ENCODE measurements at regions not wholly inside any gene's neighbourhood (a gene's known extent, or its start where the extent isn't known, plus 50 kb on each side); places are given as distances from the start of the nearest gene placed in this dataset.

GRCh38 chr14:34214961-34215360 lies 247.1 kb downstream of the SPTSSA start (continued):
- TF ChIP-seq ZNF532 (CRISPR knock-in tag; IDR thresholded peaks at IDR 0.05; ENCODE audit: borderline replicate concordance) = no peak
- TF ChIP-seq, protein P1, sequence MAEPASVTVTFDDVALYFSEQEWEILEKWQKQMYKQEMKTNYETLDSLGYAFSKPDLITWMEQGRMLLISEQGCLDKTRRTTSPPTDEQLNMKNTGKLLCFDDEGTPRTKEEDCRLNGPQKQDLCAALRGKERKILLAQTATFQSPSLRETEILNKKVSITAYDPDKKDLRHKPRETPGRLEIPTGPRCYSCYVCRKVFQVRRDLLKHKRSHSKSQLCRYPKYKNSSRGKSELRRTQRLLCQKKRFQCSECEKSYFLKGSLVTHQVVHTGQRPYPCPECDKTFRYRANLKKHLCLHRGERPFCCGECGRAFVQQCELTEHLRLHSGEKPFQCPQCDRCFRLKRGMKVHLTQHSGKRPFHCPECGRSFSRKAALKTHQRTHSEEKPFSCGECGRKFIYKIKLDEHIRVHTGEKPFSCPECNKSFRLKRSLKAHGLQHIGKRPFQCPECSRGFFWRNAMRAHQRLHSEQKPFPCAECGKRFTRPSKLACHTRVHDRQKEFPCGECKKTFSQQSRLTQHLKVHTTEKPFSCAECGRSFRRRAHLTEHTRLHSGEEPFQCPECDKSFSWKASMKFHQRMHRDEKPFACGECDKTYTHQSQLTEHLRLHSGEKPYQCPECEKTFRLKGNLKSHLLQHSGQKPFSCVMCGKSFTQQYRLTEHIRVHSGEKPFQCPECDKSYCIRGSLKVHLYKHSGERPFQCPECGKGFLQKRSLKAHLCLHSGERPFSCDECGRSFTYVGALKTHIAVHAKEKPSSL (CRISPR knock-in tag; conservative IDR thresholded peaks at IDR 0.05) = no peak

- Mint-ChIP-seq H3K36me3 (no peaks in the 10 kb centered on the region), H3K27me3 (ENCODE audit: low read depth) (no peaks in the 10 kb centered on the region), H3K27ac (no peak overlapping the region), H3K4me3 (no peak overlapping the region), H3K4me1 (no peaks in the 10 kb centered on the region), H3K9me3 (peaks cover 6% of the 10 kb centered on the region; the same call in 1 of the 2 replicates)
- no peak for ATAC-seq
- DNase-seq (ENCODE audit: low spot score) = no peak
- no peak for TF ChIP-seq SOX15 (CRISPR knock-in tag; IDR thresholded peaks at IDR 0.05)
- TF ChIP-seq ZNF423 (CRISPR knock-in tag; IDR thresholded peaks at IDR 0.05) = no peak
- no peak for TF ChIP-seq PRRX2 (CRISPR knock-in tag; IDR thresholded peaks at IDR 0.05)
- TF ChIP-seq JAZF1 (CRISPR knock-in tag; IDR thresholded peaks at IDR 0.05) = no peak
- TF ChIP-seq CTCF (IDR thresholded peaks at IDR 0.05) = no peak
- TF ChIP-seq RELA (CRISPR knock-in tag; IDR thresholded peaks at IDR 0.05; ENCODE audit: borderline replicate concordance) = no peak
- TF ChIP-seq NR2C2 (CRISPR knock-in tag; IDR thresholded peaks at IDR 0.05) = no peak
- TF ChIP-seq TEAD1 (CRISPR knock-in tag; IDR thresholded peaks at IDR 0.05) = no peak
- no peak for TF ChIP-seq ZNF317 (CRISPR knock-in tag; IDR thresholded peaks at IDR 0.05; ENCODE audit: borderline replicate concordance, low read depth)
- no peak for TF ChIP-seq NFATC4 (CRISPR knock-in tag; IDR thresholded peaks at IDR 0.05)
- TF ChIP-seq, protein P2, sequence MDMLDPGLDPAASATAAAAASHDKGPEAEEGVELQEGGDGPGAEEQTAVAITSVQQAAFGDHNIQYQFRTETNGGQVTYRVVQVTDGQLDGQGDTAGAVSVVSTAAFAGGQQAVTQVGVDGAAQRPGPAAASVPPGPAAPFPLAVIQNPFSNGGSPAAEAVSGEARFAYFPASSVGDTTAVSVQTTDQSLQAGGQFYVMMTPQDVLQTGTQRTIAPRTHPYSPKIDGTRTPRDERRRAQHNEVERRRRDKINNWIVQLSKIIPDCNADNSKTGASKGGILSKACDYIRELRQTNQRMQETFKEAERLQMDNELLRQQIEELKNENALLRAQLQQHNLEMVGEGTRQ (CRISPR knock-in tag; IDR thresholded peaks at IDR 0.05) = no peak
- TF ChIP-seq, protein P3, sequence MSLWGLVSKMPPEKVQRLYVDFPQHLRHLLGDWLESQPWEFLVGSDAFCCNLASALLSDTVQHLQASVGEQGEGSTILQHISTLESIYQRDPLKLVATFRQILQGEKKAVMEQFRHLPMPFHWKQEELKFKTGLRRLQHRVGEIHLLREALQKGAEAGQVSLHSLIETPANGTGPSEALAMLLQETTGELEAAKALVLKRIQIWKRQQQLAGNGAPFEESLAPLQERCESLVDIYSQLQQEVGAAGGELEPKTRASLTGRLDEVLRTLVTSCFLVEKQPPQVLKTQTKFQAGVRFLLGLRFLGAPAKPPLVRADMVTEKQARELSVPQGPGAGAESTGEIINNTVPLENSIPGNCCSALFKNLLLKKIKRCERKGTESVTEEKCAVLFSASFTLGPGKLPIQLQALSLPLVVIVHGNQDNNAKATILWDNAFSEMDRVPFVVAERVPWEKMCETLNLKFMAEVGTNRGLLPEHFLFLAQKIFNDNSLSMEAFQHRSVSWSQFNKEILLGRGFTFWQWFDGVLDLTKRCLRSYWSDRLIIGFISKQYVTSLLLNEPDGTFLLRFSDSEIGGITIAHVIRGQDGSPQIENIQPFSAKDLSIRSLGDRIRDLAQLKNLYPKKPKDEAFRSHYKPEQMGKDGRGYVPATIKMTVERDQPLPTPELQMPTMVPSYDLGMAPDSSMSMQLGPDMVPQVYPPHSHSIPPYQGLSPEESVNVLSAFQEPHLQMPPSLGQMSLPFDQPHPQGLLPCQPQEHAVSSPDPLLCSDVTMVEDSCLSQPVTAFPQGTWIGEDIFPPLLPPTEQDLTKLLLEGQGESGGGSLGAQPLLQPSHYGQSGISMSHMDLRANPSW (CRISPR knock-in tag; conservative IDR thresholded peaks at IDR 0.05; ENCODE audit: low read depth) = no peak
- TF ChIP-seq GRHL2 (CRISPR knock-in tag; IDR thresholded peaks at IDR 0.05; ENCODE audit: insufficient replicate concordance, severe bottlenecking) = no peak
- TF ChIP-seq, protein P4, sequence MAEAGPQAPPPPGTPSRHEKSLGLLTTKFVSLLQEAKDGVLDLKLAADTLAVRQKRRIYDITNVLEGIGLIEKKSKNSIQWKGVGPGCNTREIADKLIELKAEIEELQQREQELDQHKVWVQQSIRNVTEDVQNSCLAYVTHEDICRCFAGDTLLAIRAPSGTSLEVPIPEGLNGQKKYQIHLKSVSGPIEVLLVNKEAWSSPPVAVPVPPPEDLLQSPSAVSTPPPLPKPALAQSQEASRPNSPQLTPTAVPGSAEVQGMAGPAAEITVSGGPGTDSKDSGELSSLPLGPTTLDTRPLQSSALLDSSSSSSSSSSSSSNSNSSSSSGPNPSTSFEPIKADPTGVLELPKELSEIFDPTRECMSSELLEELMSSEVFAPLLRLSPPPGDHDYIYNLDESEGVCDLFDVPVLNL (CRISPR knock-in tag; IDR thresholded peaks at IDR 0.05; ENCODE audit: borderline replicate concordance, low read depth) = no peak
- no peak for TF ChIP-seq ZNF281 (CRISPR knock-in tag; IDR thresholded peaks at IDR 0.05)
- TF ChIP-seq, protein P1 (CRISPR knock-in tag; conservative IDR thresholded peaks at IDR 0.05) = no peak
- ChIA-PET CTCF (no interaction called here), POLR2A (no interaction called here)
These were observed 248.7 kb downstream of the SPTSSA start for GRCh38 chr14:34213332-34213731.
